ENCODE measurements at regions not wholly inside any gene's neighbourhood (a gene's known extent, or its start where the extent isn't known, plus 50 kb on each side); places are given as distances from the start of the nearest gene placed in this dataset.

- TF ChIP-seq CHD7 (IDR thresholded peaks at IDR 0.05; ENCODE audit: insufficient replicate concordance, low read length) = no peak
These were observed 236.0 kb upstream of the NRP1 start (continued) for GRCh38 chr10:33570495-33570894.

Data from H1 (cell line).